HepG2 (cell line): ENCODE measurements at regions not wholly inside any gene's neighbourhood (a gene's known extent, or its start where the extent isn't known, plus 50 kb on each side); places are given as distances from the start of the nearest gene placed in this dataset.

ENCODE experiments used
- ESRRA ChIP-seq: sonication (generic); formaldehyde crosslinking; IDR thresholded peaks from 2 replicates; pipeline ENCODE4 v1.5.1; 2020; ENCODE audit warnings: mild to moderate bottlenecking, low read depth, missing genetic modification reagents
- REPIN1 ChIP-seq: sonication (generic); formaldehyde crosslinking; IDR thresholded peaks from 2 replicates; pipeline ENCODE4 v1.8.0; 2022; ENCODE audit warnings: missing genetic modification reagents, low read depth, mild to moderate bottlenecking, borderline replicate concordance
- RXRA ChIP-seq: sonication (generic); formaldehyde crosslinking; IDR thresholded peaks from 2 replicates; pipeline ENCODE4 v1.5.1; 2020; ENCODE audit warnings: missing genetic modification reagents
- U2AF2 ChIP-seq: fragments of 200-400 bp; formaldehyde crosslinking; IDR thresholded peaks from 2 replicates; pipeline ENCODE4 v1.6.1; 2017; ENCODE audit warnings: low read depth, mild to moderate bottlenecking, low read length

GRCh38 chr12:29838768-29839167, 55.0 kb upstream of the TMTC1 start:
- TF ChIP-seq U2AF2 (no peak), REPIN1 (no peak), ESRRA (no peak), RXRA (no peak)
